HUDEP-2 (cell line): ENCODE measurements at regions not wholly inside any gene's neighbourhood (a gene's known extent, or its start where the extent isn't known, plus 50 kb on each side); places are given as distances from the start of the nearest gene placed in this dataset.

ENCODE experiments used
- DNase-seq, 76 experiments: peaks; one replicate each; lab custom pipeline; 2025; ENCODE audit not compliant: unreplicated experiment in 76 of 76; lab: John Stamatoyannopoulos, UW

DNA sequence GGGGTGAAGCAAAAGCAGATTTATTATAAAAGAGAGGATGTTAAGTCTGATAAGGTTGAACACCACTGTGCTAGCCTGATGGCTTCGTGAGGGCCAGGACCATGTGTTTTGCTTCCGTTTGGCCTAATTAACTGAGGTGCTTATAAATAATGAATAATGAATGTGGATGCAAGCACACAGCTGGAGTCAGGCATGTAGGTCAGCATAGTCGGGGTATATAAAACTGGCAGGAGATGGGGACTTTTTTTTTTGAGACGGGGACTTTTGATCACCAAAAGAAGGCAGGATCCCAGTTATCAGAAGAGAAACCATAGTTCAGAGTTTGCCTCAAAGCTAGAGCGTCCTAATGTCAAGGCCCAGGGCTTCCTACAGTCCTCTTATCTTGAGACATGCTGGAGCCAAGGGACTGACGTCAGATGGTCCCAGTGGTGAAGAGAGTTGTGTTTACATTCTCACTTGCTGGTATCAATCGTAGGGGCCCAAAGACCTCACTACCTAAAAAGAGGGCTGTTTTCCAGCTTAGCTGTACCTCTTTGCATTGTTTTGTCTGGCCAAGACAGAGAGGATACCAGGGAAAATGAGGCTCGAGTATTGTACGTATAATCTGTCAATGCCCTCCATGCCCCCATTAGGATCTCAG lies 50.4 kb downstream of the RTL9 start:
- peak in 13 of 76 experiments; percentile 0 to 23 (median 6) for DNase-seq

- peak in 19 of 76 experiments; percentile 0 to 26 (median 3) for DNase-seq
Observed at GRCh38 chrX:110409925-110410324, 51.3 kb downstream of the RTL9 start.

DNA sequence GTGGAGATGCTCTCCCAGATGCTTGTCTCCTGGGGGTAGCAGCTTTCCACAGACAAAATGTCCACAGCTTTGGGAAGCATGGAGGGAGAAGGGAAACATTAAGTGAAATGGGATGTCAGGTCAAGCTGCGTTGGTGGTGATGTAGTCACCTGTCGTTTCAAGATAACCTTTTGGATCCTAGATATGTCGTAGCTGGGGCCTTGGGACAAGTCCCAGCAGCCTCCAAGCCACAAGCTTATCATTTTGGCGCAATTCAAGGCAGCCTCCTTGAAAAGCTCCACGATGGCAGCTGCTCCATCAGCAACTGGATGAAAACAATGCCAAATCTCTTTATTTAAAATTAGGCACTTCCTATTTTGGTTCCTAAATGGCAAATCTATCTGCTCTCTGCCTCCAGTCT lies 52.0 kb downstream of the RTL9 start:
- DNase-seq = peak in 13 of 76 experiments; percentile 0 to 26 (median 1)

DNA sequence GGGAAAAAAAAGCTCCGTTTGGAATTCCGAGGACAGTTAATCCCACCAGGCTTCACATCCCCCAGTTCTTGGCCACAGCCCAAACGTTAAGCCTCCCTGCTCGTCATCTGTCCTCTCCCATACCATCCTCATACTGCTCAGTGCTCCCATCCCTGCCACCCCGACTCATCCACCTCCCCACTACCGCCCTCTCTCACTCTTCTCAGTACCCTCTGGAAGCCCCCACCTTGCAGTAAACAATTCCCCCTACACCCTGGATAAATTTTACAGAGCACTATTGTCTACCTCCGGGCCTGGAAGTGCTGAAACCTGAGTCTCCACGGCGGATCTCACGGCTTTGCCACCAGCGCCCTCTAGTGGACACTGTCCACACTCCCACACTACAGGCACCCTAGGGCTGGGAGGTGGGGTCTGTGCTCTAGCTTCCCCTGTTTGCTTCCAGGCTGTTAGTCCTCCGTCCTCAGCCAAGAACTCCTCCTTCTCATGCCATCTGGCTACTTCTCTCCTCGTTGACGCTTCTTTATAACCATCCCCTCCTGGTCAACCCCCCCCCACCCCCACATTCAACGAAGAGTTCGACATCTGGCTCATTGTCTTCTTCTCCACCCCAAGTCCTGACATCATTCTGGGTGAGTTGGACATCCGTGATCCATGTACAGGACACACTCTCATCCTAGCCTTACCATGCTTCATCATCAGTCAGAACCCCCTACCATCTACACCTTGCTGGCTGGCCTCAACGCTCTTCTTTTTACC lies 54.5 kb downstream of the RTL9 start:
- peak in 68 of 76 experiments; percentile 1 to 71 (median 37) for DNase-seq

- no peak for DNase-seq
Observed at GRCh38 chrX:110413727-110414124, 55.1 kb downstream of the RTL9 start.

DNA sequence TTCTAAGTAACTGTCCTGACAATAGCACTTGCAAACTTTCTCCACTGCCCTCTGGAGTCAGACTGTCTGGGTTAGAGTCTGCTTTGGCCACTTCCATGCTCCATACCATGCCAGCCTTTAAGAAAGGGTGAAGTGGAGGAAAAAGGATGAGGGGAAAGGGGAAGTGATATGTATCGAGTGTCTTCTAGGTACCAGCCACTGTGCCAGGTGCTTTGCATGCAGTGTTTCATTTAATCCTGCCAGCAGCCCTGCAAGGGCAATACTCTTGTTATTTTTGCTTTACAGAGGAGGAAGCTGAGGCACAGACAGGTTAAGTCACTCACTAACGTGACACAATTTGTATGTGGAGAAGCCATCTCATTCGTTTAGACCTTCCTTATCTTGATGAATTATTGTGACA lies 55.6 kb downstream of the RTL9 start:
- no peak for DNase-seq

GRCh38 chrX:110414679-110415439 lies 56.2 kb downstream of the RTL9 start:
- no peak for DNase-seq

DNA sequence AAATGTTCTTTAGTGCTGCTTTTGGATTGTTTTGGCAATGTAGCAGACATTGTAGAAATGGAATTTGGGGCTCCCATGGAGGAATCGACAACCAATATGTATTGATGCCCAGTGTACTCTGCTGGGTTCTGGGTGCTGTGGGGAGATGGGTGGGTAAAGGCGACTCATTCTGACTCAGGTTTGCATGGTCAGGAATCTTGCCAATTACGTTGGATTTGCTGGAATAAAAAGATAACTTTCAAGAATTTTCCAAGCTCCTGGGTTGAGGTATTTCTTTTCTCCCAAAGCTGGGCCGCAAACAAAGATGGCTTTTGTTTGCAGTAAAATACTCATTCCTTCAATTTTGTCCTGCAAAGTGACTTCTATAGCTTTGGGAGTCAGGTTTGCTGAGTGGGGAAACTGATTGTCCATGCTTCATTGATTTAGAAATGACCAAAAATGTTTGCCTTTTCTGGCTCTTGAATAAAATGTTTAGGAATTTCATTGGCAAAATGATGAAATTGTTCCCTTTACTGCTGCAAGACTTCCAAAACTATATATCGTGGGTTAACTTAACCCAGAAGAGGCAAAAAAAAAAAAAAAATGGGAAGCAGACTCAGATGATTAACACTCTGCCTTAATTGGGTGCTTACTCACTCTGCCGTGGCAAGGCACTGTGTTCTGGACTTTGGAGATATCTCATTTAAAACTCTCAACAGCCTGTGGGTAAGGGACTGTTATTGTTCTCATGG lies 57.0 kb downstream of the RTL9 start:
- no peak for DNase-seq

DNA sequence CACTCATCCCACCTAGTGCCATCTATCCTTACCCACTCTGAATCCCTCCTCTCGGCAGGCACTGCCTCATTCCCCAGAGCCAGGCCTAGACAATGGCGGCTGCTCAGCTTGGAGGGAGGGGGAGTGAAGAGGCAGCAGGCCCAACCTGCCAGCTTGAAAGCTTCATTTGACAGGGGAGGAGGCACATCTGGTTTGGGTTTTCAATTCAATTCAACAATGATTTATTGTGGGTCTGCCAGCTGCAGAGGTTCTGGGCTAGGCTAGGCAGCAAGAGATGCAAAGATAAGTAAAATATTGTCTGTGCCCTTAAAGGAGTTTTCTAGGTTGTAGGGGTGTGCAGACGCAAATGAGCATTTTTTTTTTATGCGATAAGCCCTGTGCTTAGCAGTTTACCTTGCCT lies 58.5 kb downstream of the RTL9 start:
- no peak for DNase-seq

DNA sequence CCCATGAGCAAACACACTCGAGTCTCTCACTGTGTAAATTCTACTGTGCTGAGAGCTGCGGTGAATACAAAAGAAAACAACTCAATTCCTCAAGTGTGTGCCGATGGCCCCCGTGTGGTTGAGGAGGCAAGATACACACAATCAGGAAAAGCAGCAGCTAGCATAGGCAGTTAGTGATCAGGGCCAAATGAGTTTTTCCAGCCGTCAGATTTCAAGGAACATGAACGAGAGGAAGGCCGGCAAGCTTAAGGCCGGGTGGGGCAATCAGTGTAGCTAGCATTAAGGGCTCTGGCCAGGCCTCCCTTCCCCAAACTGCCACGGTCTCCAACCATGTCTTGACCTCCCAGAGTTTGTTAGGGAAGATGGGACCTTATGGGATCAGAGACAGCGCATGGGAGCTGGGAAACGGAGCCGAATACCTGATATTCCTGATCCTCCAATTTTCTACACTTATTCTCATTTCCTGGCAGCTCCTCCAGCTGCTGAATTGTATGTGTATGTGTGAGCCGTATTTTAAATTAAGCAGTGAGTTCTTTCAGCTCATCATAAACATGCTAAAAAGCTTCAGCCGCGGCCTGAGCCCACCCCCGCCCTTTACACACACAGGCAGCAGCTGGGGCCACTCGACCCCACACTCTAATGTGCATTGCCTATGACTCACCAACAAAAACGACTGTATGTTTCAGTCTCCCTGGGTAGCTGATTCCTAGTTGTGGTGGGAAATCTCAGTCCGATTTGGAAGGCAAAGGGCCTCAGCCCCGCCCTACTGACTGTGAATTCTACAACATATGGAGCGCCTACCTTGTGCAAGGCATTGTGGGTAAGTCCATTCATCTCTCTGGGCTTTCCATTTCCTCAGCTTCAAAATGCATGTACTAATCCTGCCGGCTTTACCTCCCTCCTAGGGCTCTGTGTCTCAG lies 59.9 kb downstream of the RTL9 start:
- DNase-seq = peak in 7 of 76 experiments; percentile 1 to 31 (median 12)

- no peak for DNase-seq
Observed at GRCh38 chrX:110419512-110419911, 60.9 kb downstream of the RTL9 start.

- peak in 44 of 76 experiments; percentile 0 to 54 (median 10) for DNase-seq
Observed at GRCh38 chrX:110420771-110421499, 62.3 kb downstream of the RTL9 start.

- DNase-seq = peak in 4 of 76 experiments; percentile 0 to 11 (median 1)
Observed at GRCh38 chrX:110421500-110422455, 63.1 kb downstream of the RTL9 start.

DNA sequence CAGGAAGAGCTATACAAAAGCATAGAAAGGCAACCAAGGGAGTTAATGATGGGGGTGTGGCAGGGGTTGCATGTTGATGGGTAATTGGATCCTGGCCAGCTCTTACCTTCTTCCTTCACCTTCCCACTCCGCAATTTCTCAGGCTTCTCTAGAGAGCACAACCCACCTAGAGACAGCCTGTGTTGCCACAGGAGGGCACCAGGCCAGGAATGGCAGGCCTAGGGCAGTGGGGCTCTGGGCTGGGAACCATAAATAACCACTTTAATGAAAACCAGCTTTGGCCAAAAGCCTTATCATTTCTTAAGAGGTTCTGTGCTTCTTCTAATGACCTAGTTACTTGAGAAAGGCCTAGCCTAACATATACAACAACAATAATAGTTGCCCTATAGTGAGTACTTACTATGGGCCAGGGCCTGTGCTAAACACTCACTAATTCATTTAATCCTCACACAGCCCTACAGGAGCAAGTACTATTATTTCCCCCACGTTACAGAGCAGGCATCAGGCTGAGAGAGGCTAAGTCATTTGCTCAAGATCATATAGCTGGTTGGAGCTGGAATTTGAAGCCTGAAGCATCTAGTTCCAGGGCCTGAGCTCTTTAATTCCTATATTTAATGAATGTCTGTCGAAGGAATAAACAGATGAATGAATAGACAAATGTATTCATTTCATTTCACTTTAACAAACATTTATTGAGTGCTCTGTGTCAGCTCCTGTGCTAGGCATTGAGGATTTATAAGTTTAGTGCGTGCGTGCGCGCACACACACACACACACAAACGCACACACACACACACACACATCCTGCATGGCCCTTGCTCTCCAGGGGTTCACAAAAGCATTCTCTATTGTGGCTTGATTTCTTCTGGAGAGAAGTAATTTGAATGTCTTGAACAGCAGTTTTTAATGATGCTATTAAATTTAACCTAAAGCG lies 66.8 kb downstream of the RTL9 start:
- DNase-seq = no peak

DNA sequence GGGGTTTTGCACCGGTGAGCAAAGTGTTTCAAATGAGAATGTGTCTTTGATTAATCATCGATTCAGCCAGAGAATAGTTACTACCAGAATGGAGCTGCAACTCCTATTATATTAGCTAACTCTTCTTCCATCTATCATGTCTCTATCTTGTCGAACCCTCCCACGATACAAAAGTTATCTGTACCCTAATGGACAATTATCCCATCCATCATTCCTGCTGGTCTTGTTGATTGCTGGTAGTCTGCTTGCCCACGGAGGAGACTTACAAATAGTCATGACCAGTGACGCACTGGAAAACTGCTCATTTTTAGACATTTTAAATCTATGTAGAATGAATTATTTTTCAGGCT lies 67.5 kb downstream of the RTL9 start:
- DNase-seq = no peak

GRCh38 chrX:110427076-110427475 lies 68.4 kb downstream of the RTL9 start:
- DNase-seq = no peak

DNA sequence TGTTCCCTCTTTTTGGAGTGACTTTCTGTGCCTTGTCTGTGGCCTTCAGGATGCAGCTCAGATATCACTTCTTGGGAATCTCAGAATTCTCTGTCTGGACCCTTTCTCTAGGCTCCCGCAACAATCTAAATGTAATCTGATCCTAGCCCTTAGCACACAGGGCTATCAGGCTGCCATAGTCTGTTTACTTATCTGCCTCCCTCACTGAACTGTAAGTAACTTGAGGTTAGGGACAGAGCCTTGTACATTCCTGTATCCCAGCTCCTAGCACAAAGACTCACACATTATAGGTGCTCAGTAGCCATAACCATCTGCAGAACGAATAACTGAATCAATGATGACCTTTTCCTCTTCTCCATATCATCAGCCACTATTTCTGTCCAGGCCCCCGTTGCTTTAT lies 69.5 kb downstream of the RTL9 start:
- no peak for DNase-seq
